ENCODE measurements at regions not wholly inside any gene's neighbourhood (a gene's known extent, or its start where the extent isn't known, plus 50 kb on each side); places are given as distances from the start of the nearest gene placed in this dataset.

DNA sequence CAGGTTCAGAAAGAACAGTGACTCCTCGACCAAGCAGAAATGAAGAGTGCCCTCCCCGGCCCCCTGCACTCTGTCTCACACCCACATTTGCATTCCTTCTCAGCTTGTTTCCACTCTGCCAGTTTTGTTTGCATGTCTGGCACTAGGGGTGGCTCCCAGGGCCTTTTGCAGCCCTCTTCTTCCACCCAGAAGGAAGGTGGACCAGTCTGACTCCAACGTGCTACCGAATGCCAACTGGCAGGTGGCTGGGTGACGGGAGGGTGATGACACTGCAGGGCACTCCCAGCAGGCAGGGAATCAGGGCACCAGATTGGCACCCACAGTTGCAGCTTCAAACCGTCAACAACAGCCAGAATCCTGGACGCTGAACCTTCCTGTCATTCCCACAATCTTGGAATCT lies 371.1 kb downstream of the TXNL1 start:
- DNase-seq (no peak), ATAC-seq (no peak)
- ChIA-PET CTCF (no interaction called here), POLR2A (no interaction called here)
- intact Hi-C loops (cut with DNase I, micrococcal nuclease): no loop called here
- no peak overlapping the region for H3K27ac Mint-ChIP-seq
- H3K27me3 Mint-ChIP-seq: peaks cover 11% of the 10 kb centered on the region
- H3K9me3 Mint-ChIP-seq (ENCODE audit: low read depth): no peaks in the 10 kb centered on the region
- no peak overlapping the region for H3K4me3 Mint-ChIP-seq
- no peaks in the 10 kb centered on the region for H3K36me3 Mint-ChIP-seq (ENCODE audit: low read depth)
- no peaks in the 10 kb centered on the region for H3K4me1 Mint-ChIP-seq

GRCh38 chr18:56258178-56258577 lies 380.2 kb downstream of the TXNL1 start:
- no peak overlapping the region for H3K27ac Mint-ChIP-seq
- no peak for ATAC-seq

DNA sequence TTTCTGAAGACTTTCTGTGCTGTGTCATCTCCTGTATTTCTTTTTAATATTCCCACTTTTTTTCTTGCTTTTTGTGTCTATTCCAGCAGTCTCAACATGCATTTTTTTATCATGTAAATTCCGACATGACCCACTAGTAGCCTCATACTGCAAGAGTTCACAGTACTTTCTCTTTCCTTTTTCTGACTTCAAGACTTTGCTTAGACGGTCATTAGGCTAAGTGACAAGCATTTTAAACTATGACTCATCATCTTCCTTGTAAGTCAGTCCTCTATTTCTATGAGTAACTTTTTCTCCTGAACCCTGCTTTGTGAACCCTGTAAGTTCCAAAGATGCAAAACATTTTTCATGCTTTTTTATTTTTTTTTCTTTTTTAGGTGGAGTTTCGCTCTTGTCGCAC lies 381.2 kb downstream of the TXNL1 start:
- no peak overlapping the region for H3K27ac Mint-ChIP-seq
- ATAC-seq (peak; percentile 72), DNase-seq (no peak)
- ChIA-PET CTCF (interaction anchor here (0.7 kb wide), 1 partner anchor 20 kb away, joined by 3 read pairs; no protein-coding TSS in a partner anchor), POLR2A (no interaction called here)
- H3K9me3 Mint-ChIP-seq (ENCODE audit: low read depth): no peaks in the 10 kb centered on the region
- peaks cover 2% of the 10 kb centered on the region for H3K4me1 Mint-ChIP-seq
- no peak overlapping the region for H3K4me3 Mint-ChIP-seq
- no peaks in the 10 kb centered on the region for H3K36me3 Mint-ChIP-seq (ENCODE audit: low read depth)
- intact Hi-C loops (cut with DNase I, micrococcal nuclease): no loop called here
- H3K27me3 Mint-ChIP-seq: no peaks in the 10 kb centered on the region

More at GRCh38 chr18:56258178-56258577, 380.2 kb downstream of the TXNL1 start:
- Mint-ChIP-seq H3K36me3 (ENCODE audit: low read depth) (no peaks in the 10 kb centered on the region), H3K4me3 (no peak overlapping the region), H3K9me3 (ENCODE audit: low read depth) (no peaks in the 10 kb centered on the region), H3K27me3 (no peaks in the 10 kb centered on the region), H3K4me1 (peaks cover 2% of the 10 kb centered on the region)
- DNase-seq: no peak
- ChIA-PET CTCF (no interaction called here), POLR2A (no interaction called here)
- intact Hi-C loops (cut with DNase I, micrococcal nuclease): no loop called here

DNA sequence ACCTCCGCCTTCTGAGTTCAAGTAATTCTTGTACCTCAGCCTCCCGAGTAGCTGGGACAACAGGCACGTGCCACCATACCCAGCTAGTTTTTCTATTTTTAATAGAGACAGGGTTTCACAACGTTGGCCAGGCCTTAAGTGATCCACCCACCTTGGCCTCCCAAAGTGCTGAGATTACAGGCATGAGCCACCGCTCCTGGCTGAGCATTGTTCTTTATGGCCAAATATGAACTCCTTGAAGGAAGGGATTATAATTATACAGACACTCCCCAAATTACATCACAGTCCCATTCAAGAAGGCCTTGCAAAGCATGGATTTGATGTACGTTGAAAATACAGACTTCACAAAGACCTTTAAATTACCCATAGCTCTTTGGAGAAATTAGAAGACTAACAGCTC lies 381.7 kb downstream of the TXNL1 start:
- CTCF ChIA-PET: no interaction called here
- intact Hi-C loops (cut with DNase I, micrococcal nuclease): no loop called here
- H3K36me3 Mint-ChIP-seq (ENCODE audit: low read depth): no peaks in the 10 kb centered on the region
- peaks cover 2% of the 10 kb centered on the region for H3K4me1 Mint-ChIP-seq
- H3K9me3 Mint-ChIP-seq (ENCODE audit: low read depth): no peaks in the 10 kb centered on the region
- DNase-seq (no peak), ATAC-seq (no peak)
- no peak overlapping the region for H3K27ac Mint-ChIP-seq
- no peaks in the 10 kb centered on the region for H3K27me3 Mint-ChIP-seq
- POLR2A ChIA-PET: no interaction called here
- H3K4me3 Mint-ChIP-seq: no peak overlapping the region

- DNase-seq (no peak), ATAC-seq (no peak)
- no peaks in the 10 kb centered on the region for H3K36me3 Mint-ChIP-seq (ENCODE audit: low read depth)
- H3K27me3 Mint-ChIP-seq: no peaks in the 10 kb centered on the region
- no peak overlapping the region for H3K4me3 Mint-ChIP-seq
- H3K4me1 Mint-ChIP-seq: peaks cover 2% of the 10 kb centered on the region
- intact Hi-C loops (cut with DNase I, micrococcal nuclease): no loop called here
- ChIA-PET CTCF (no interaction called here), POLR2A (no interaction called here)
- no peak overlapping the region for H3K27ac Mint-ChIP-seq
- no peaks in the 10 kb centered on the region for H3K9me3 Mint-ChIP-seq (ENCODE audit: low read depth)
Observed at GRCh38 chr18:56255381-56255780, 383.0 kb downstream of the TXNL1 start.

GRCh38 chr18:56252456-56252855 lies 385.9 kb downstream of the TXNL1 start:
- DNase-seq (no peak), ATAC-seq (no peak)
- no peak overlapping the region for H3K4me3 Mint-ChIP-seq
- no peak overlapping the region for H3K27ac Mint-ChIP-seq
- peaks cover 2% of the 10 kb centered on the region for H3K4me1 Mint-ChIP-seq
- CTCF ChIA-PET: no interaction called here
- H3K36me3 Mint-ChIP-seq (ENCODE audit: low read depth): no peaks in the 10 kb centered on the region
- H3K27me3 Mint-ChIP-seq: no peaks in the 10 kb centered on the region
- intact Hi-C loops (cut with DNase I, micrococcal nuclease): no loop called here
- H3K9me3 Mint-ChIP-seq (ENCODE audit: low read depth): no peaks in the 10 kb centered on the region
- POLR2A ChIA-PET: no interaction called here

- ChIA-PET CTCF (no interaction called here), POLR2A (no interaction called here)
- Mint-ChIP-seq H3K4me3 (no peak overlapping the region), H3K36me3 (ENCODE audit: low read depth) (no peaks in the 10 kb centered on the region), H3K9me3 (ENCODE audit: low read depth) (no peaks in the 10 kb centered on the region), H3K27ac (no peak overlapping the region), H3K4me1 (no peaks in the 10 kb centered on the region), H3K27me3 (no peaks in the 10 kb centered on the region)
- intact Hi-C loops (cut with DNase I, micrococcal nuclease): no loop called here
- DNase-seq (no peak), ATAC-seq (no peak)
Observed at GRCh38 chr18:56248610-56249235, 389.7 kb downstream of the TXNL1 start.

DNA sequence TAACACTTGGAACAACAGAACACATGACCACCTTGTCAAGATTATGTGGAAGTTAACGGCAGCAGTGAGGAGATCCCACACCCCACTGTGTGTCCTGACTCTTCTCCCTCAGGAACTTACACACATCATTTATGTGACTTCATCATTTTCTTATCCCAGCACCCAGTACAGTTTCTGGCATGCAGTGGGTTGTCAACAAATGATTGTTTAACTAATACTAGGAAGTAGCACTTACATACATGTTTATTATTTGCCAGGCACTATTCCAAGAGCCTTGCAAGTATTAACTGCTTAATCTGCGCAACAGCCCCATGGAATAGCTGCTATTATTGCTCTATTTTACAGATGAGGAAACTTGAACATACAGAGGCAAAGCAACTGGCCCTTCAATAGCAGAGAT lies 391.5 kb downstream of the TXNL1 start:
- intact Hi-C loops (cut with DNase I, micrococcal nuclease): no loop called here
- ChIA-PET CTCF (interaction anchor here (0.7 kb wide), 1 partner anchor 249 kb away, joined by 3 read pairs; no protein-coding TSS in a partner anchor), POLR2A (no interaction called here)
- Mint-ChIP-seq H3K9me3 (ENCODE audit: low read depth) (no peaks in the 10 kb centered on the region), H3K36me3 (ENCODE audit: low read depth) (no peaks in the 10 kb centered on the region), H3K27me3 (no peaks in the 10 kb centered on the region), H3K4me3 (no peak overlapping the region), H3K4me1 (no peaks in the 10 kb centered on the region), H3K27ac (no peak overlapping the region)
- DNase-seq (no peak), ATAC-seq (no peak)

DNA sequence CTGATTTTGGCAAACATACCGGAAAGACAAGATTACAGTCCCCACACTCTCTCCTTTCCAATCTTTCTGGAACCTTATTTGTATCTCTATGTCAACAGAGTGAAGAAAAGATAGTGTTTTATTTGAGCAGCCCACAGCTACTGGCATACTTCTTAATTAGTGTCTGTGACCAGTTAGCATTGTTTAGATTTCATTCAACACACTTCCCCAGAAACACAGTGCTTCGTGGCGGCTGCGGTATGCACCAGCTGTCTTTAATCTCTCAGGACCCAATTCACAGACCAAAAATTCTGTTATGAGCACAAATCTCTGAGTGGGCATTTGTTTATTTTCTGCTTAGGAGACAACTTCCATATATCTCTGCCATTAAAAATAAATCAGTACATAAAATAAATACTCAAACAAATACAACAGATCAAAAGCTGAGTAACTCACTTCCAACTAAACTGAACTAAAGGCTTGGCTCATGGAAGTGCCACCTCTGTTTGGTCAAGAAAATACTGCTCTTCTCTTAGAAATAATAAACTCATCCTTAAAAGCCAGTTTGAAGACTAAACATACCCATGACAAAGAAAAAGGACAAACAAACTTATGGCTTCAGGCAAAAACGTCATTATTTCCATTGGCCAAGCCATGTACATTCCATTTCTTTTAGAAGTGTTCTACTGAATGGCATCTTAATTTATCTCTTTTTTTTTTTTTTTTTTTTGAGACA lies 392.4 kb downstream of the TXNL1 start:
- Mint-ChIP-seq H3K36me3 (ENCODE audit: low read depth) (no peaks in the 10 kb centered on the region), H3K27me3 (no peaks in the 10 kb centered on the region), H3K27ac (no peak overlapping the region), H3K9me3 (ENCODE audit: low read depth) (no peaks in the 10 kb centered on the region), H3K4me1 (no peaks in the 10 kb centered on the region), H3K4me3 (no peak overlapping the region)
- POLR2A ChIA-PET: no interaction called here
- no peak for DNase-seq
- CTCF ChIA-PET: no interaction called here
- ATAC-seq: no peak
- intact Hi-C loops (cut with DNase I, micrococcal nuclease): no loop called here

DNA sequence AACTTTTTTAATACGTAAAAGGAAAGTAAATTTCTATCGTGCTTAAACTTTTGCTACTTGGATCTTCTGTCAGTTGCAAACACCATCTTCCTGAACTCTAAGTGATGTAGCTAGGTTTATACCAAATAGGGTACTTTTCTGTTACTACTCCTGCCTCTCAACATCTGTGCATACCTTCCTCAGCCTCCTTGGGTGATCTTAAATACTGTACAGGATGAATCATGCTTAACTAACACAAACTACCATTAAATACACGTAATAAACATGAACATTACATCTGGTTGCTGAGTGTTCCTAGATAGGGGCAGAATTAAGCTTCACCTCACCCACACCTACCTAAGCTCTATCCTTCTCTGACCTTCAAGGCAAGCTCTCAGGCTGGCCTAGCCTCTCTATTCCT lies 398.0 kb downstream of the TXNL1 start:
- POLR2A ChIA-PET: no interaction called here
- DNase-seq (no peak), ATAC-seq (no peak)
- Mint-ChIP-seq H3K4me3 (no peak overlapping the region), H3K9me3 (ENCODE audit: low read depth) (no peaks in the 10 kb centered on the region), H3K36me3 (ENCODE audit: low read depth) (no peaks in the 10 kb centered on the region), H3K27me3 (peaks cover 5% of the 10 kb centered on the region), H3K27ac (no peak overlapping the region), H3K4me1 (no peaks in the 10 kb centered on the region)
- CTCF ChIA-PET: no interaction called here
- intact Hi-C loops (cut with DNase I, micrococcal nuclease): no loop called here

DNA sequence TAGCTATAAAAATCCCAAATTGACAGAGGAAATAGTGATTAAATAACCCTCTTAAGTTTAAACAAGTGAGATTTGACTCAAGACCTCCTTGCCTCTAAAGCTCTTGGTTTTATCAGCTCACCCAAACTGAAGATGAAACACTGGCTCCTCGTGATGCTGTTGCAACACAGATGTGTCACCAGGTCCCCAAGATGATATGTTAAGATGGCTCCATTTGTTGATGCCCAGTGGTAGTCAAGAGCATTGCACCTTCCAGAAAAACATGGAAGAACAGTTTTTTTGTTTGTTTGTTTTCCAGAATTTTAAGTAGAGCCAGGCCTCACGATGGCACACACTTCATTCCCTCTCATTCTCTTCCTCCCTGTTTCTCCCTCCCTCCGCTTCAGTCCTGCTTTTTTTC lies 399.8 kb downstream of the TXNL1 start:
- ChIA-PET POLR2A (no interaction called here), CTCF (no interaction called here)
- intact Hi-C loops (cut with DNase I, micrococcal nuclease): no loop called here
- ATAC-seq (no peak), DNase-seq (no peak)
- H3K36me3 Mint-ChIP-seq (ENCODE audit: low read depth): no peaks in the 10 kb centered on the region
- peaks cover 10% of the 10 kb centered on the region for H3K27me3 Mint-ChIP-seq
- H3K27ac Mint-ChIP-seq: no peak overlapping the region
- H3K9me3 Mint-ChIP-seq (ENCODE audit: low read depth): no peaks in the 10 kb centered on the region
- H3K4me3 Mint-ChIP-seq: no peak overlapping the region
- H3K4me1 Mint-ChIP-seq: no peaks in the 10 kb centered on the region

GRCh38 chr18:56235481-56236013 lies 402.8 kb downstream of the TXNL1 start:
- DNase-seq (no peak), ATAC-seq (no peak)
- no peaks in the 10 kb centered on the region for H3K4me1 Mint-ChIP-seq
- POLR2A ChIA-PET: no interaction called here
- CTCF ChIA-PET: no interaction called here
- peaks cover 10% of the 10 kb centered on the region for H3K27me3 Mint-ChIP-seq
- intact Hi-C loops (cut with DNase I, micrococcal nuclease): no loop called here
- peaks cover 4% of the 10 kb centered on the region for H3K9me3 Mint-ChIP-seq (ENCODE audit: low read depth)
- H3K4me3 Mint-ChIP-seq: no peak overlapping the region
- no peak overlapping the region for H3K27ac Mint-ChIP-seq
- no peaks in the 10 kb centered on the region for H3K36me3 Mint-ChIP-seq (ENCODE audit: low read depth)

All from activated CD4-positive, alpha-beta T cell treated with anti-CD3 and anti-CD28 coated beads for 36 hours (primary cell).